K562 (cell line): ENCODE measurements at regions not wholly inside any gene's neighbourhood (a gene's known extent, or its start where the extent isn't known, plus 50 kb on each side); places are given as distances from the start of the nearest gene placed in this dataset.

ENCODE experiments used
- ATAC-seq: fragments of 200-7000 bp; cut with Tn5 transposase; 3 replicates; pipeline ENCODE4 v1.9.1; 2020; ENCODE audit warnings: moderate library complexity
- BruUV-seq: library from RNA; stranded (reverse); fragments of 400-500 nt; replicated peaks from 2 replicates; lab custom pipeline; 2021; lab: Mats Ljungman, UMichigan
- CTCF ChIA-PET: fragments of 300-600 bp; formaldehyde crosslinking; extraction: SDS; loops from one replicate; lab custom pipeline; 2021; ENCODE audit warnings: low intra/inter-chr PET ratio; lab: Yijun Ruan, JAX
- POLR2A ChIA-PET: fragments of 300-600, 350-650 bp; sonication (Branson Sonifier 250); formaldehyde crosslinking; extraction: SDS; loops from one replicate; lab custom pipeline; 2021; ENCODE audit warnings: antibody characterized with exemption, inconsistent platforms; lab: Yijun Ruan, JAX
- DNase-seq, 4 experiments: peaks; one replicate each; pipeline versions ENCODE4 v3.0.0 to v3.0.0-alpha.2; 2011 to 2018; ENCODE audit warnings: low spot score in 3 of 4, mixed read lengths in 3 of 4; ENCODE audit errors: extremely low read depth in 1 of 4
- FAIRE-seq: peaks from 2 replicates; lab custom pipeline; 2011; peaks lifted over from hg19 to GRCh38; lab: Jason Lieb, UNC
- H2AFZ ChIP-seq: 2 replicates; pipeline ENCODE4 v1.6.0; 2011; ENCODE audit warnings: low read depth, low read length, control low read depth, inconsistent platforms
- H3K27ac ChIP-seq: fragments of 200-600 bp; 3 replicates; pipeline ENCODE4 v1.8.0; 2011; ENCODE audit warnings: low read depth, mild to moderate bottlenecking, control low read depth, inconsistent platforms, low read length, moderate library complexity, mixed read lengths; ENCODE audit errors: extremely low read depth
- H3K27me3 ChIP-seq, 2 experiments: fragments of 300-600 bp in 1 of 2; 2 replicates in 1 of 2; 3 replicates in 1 of 2; pipeline versions ENCODE4 v1.6.0 to v1.8.0; 2011; ENCODE audit warnings: inconsistent platforms in 2 of 2, low read length in 2 of 2, mild to moderate bottlenecking in 1 of 2, mixed read lengths in 1 of 2, moderate library complexity in 1 of 2; ENCODE audit not compliant: control insufficient read depth in 2 of 2, insufficient read depth in 2 of 2
- H3K36me3 ChIP-seq: fragments of 300-600 bp; 3 replicates; pipeline ENCODE4 v1.8.0; 2011; ENCODE audit warnings: mild to moderate bottlenecking, low read length, inconsistent platforms; ENCODE audit not compliant: control insufficient read depth, insufficient read depth
- H3K4me1 ChIP-seq, 2 experiments: fragments of 200-600 bp in 1 of 2; replicated peaks in 1 of 2; 2 replicates in 1 of 2; 3 replicates in 1 of 2; pipeline versions ENCODE4 v1.5.1 to v1.8.0; 2011; ENCODE audit warnings: inconsistent platforms in 2 of 2, low read length in 2 of 2, mild to moderate bottlenecking in 1 of 2, mixed read lengths in 1 of 2, moderate library complexity in 1 of 2; ENCODE audit not compliant: control insufficient read depth in 2 of 2, insufficient read depth in 2 of 2
- H3K4me2 ChIP-seq: 2 replicates; pipeline ENCODE4 v1.6.1; 2011; ENCODE audit warnings: low read length, control low read depth, inconsistent platforms, mixed read lengths; ENCODE audit not compliant: insufficient read depth
- H3K4me3 ChIP-seq: fragments of 200-600 bp; sonication (generic), shearing (Covaris generic); 2 replicates; pipeline ENCODE4 v1.5.1; 2016; ENCODE audit warnings: control low read depth, inconsistent platforms
- H3K79me2 ChIP-seq: fragments of 200-600 bp; 3 replicates; pipeline ENCODE4 v1.8.0; 2011; ENCODE audit warnings: low read length, inconsistent platforms; ENCODE audit not compliant: control insufficient read depth, insufficient read depth
- H3K9ac ChIP-seq, 2 experiments: 2 replicates each; pipeline versions ENCODE4 v1.6.0 to v1.6.1; 2011; ENCODE audit warnings: low read depth in 2 of 2, low read length in 2 of 2, control low read depth in 1 of 2, inconsistent platforms in 1 of 2, mild to moderate bottlenecking in 1 of 2, mixed read lengths in 1 of 2; ENCODE audit not compliant: insufficient read depth in 1 of 2
- H3K9me1 ChIP-seq: one replicate; pipeline ENCODE4 v1.6.0; 2011; ENCODE audit warnings: inconsistent platforms, mild to moderate bottlenecking, low read length, moderate library complexity; ENCODE audit not compliant: control insufficient read depth, insufficient read depth
- H3K9me3 ChIP-seq: replicated peaks from 2 replicates; pipeline ENCODE4 v1.5.1; 2011; ENCODE audit warnings: low read depth, low read length, inconsistent platforms; ENCODE audit not compliant: control insufficient read depth, insufficient read depth
- H4K20me1 ChIP-seq: replicated peaks from 2 replicates; pipeline ENCODE4 v1.6.1; 2011; ENCODE audit warnings: low read length, inconsistent platforms, mixed read lengths; ENCODE audit not compliant: control insufficient read depth, insufficient read depth
- FOXP4 ChIP-seq: sonication (generic); formaldehyde crosslinking; IDR thresholded peaks from 2 replicates; pipeline ENCODE4 v1.8.0; 2022; ENCODE audit warnings: mild to moderate bottlenecking, missing genetic modification reagents, borderline replicate concordance
- HDAC6 ChIP-seq: IDR thresholded peaks from 2 replicates; pipeline ENCODE4 v1.6.1; 2012; ENCODE audit warnings: low read depth, mild to moderate bottlenecking, control low read depth, inconsistent platforms, low read length, moderate library complexity
- ZNF780A ChIP-seq: fragments of 250-450 bp; sonication (Bioruptor Pico); IDR thresholded peaks from 2 replicates; pipeline ENCODE4 v1.5.0; 2021; ENCODE audit warnings: mild to moderate bottlenecking
- ZSCAN32 ChIP-seq: fragments of 450-650 bp; formaldehyde crosslinking; IDR thresholded peaks from 2 replicates; pipeline ENCODE4 v1.4.0; 2020; ENCODE audit warnings: mild to moderate bottlenecking, moderate library complexity
- WGBS: fragments of 100-300 bp; shearing (Covaris generic); methylation state at CpG from one replicate; pipeline ENCODE4 v1.1.6; 2016; ENCODE audit warnings: low coverage, mixed read lengths; ENCODE audit not compliant: insufficient coverage; ENCODE audit errors: missing lambda C conversion rate; 5-methylcytosine and 5-hydroxymethylcytosine counted together
- in situ Hi-C: fragments of 300-500 bp; cut with MboI; formaldehyde crosslinking; loops from 4 replicates; pipeline ENCODE4 v1.15.0; 2018; ENCODE audit warnings: inconsistent platforms, mixed read lengths
- intact Hi-C: fragments of 100-400 bp; cut with micrococcal nuclease; formaldehyde crosslinking; loops from 2 replicates; pipeline ENCODE4 v1.14.2; 2022

- Histone ChIP-seq H3K36me3 (no peaks in the 10 kb centered on the region), H3K9me3 (no peaks in the 10 kb centered on the region), H3K9ac (no peak overlapping the region), H3K9me1 (no peaks in the 10 kb centered on the region), H3K4me1 (no peaks in the 10 kb centered on the region), H3K79me2 (no peaks in the 10 kb centered on the region), H2AFZ (no peak overlapping the region), H3K27ac (no peak overlapping the region), H3K4me3 (no peak overlapping the region), H4K20me1 (no peaks in the 10 kb centered on the region), H3K27me3 (peaks cover 10 to 22% of the 10 kb centered on the region in 2 experiments; a peak in 3 of 5 replicates), H3K4me2 (no peak overlapping the region)
- in situ Hi-C loops (no loop called here), intact Hi-C loops (no loop called here)
- TF ChIP-seq FOXP4 (CRISPR knock-in tag) (no peak), ZSCAN32 (CRISPR knock-in tag) (no peak), ZNF780A (CRISPR knock-in tag) (no peak), HDAC6 (no peak)
- no TSS peak for BruUV-seq
- ATAC-seq (no peak), FAIRE-seq (no peak), DNase-seq (no peak)
- WGBS = 0% methylated on average over 4 of the region's 4 CpGs
- POLR2A ChIA-PET = interaction anchor here (0.7 kb wide), 1 partner anchor 30 kb away, joined by 4 read pairs; no protein-coding TSS in a partner anchor
- CTCF ChIA-PET = no interaction called here
These were observed 154.4 kb upstream of the PREP start for GRCh38 chr6:105557291-105557690.
